GM12865 (cell line): ENCODE measurements at regions not wholly inside any gene's neighbourhood (a gene's known extent, or its start where the extent isn't known, plus 50 kb on each side); places are given as distances from the start of the nearest gene placed in this dataset.
A peak's percentile ranks its signal among the peaks of the same experiment; 100 is the strongest.

Experiments
- DNase-seq: peaks from one replicate; pipeline ENCODE4 v3.0.0; 2010; ENCODE audit warnings: low read depth
- H3K4me3 ChIP-seq: 2 replicates; pipeline ENCODE4 v1.5.1; 2011; ENCODE audit warnings: mild to moderate bottlenecking, low read depth, low read length, control low read depth
- CTCF ChIP-seq: IDR thresholded peaks from 2 replicates; pipeline ENCODE4 v1.5.1; 2011; ENCODE audit warnings: low read length, control low read depth, low read depth, inconsistent platforms; ENCODE audit not compliant: insufficient read depth; ENCODE audit errors: missing control alignments

- TF ChIP-seq CTCF = no peak
- DNase-seq = no peak
- no peak overlapping the region for H3K4me3 ChIP-seq
Observed at GRCh38 chr4:111839141-111839540, 306.1 kb upstream of the FAM241A start.

- H3K4me3 ChIP-seq = no peak overlapping the region
- DNase-seq = no peak
- TF ChIP-seq CTCF = no peak
Observed at GRCh38 chr4:111842336-111842735, 302.9 kb upstream of the FAM241A start.

- H3K4me3 ChIP-seq = no peak overlapping the region
- peak; percentile 12 for TF ChIP-seq CTCF
- no peak for DNase-seq
Observed at GRCh38 chr4:111847296-111848008, 297.8 kb upstream of the FAM241A start.

- no peak for TF ChIP-seq CTCF
- no peak for DNase-seq
- H3K4me3 ChIP-seq = no peak overlapping the region
Observed at GRCh38 chr4:111849746-111850284, 295.4 kb upstream of the FAM241A start.

- peak; percentile 53 for TF ChIP-seq CTCF
- no peak overlapping the region for H3K4me3 ChIP-seq
- DNase-seq = peak; percentile 37
Observed at GRCh38 chr4:111854494-111855087, 290.7 kb upstream of the FAM241A start.

- no peak for TF ChIP-seq CTCF
- DNase-seq = no peak
- no peak overlapping the region for H3K4me3 ChIP-seq
Observed at GRCh38 chr4:111855308-111855707, 289.9 kb upstream of the FAM241A start.
